Thyroid gland (tissue), 4 donors: ENCODE measurements at regions not wholly inside any gene's neighbourhood (a gene's known extent, or its start where the extent isn't known, plus 50 kb on each side); places are given as distances from the start of the nearest gene placed in this dataset.
"Not testable (repeated sequence)": the region's sequence is repeated elsewhere in the genome, so short reads cannot be mapped to it uniquely, and the experiment has no call there.

Experiments
- DNase-seq, 2 donors: peaks; one replicate each; pipeline ENCODE4 v3.0.0-alpha.2; 2019
- H3K27ac ChIP-seq, 3 donors: fragments of 200-600 bp; sonication (generic); 1 replicate in 2 of 3; 2 replicates in 1 of 3; pipeline ENCODE4 v1.5.1; 2016 to 2019; ENCODE audit warnings: mild to moderate bottlenecking in 1 of 3, moderate library complexity in 1 of 3
- H3K27me3 ChIP-seq: fragments of 200-600 bp; sonication (generic); one replicate; pipeline ENCODE4 v1.5.1; 2019
- H3K36me3 ChIP-seq, 2 donors: fragments of 200-600 bp; sonication (generic); one replicate each; pipeline ENCODE4 v1.5.1; 2016 to 2019
- H3K4me1 ChIP-seq, 2 donors: fragments of 200-600 bp; sonication (generic); one replicate each; pipeline ENCODE4 v1.5.1; 2017 to 2019
- H3K4me3 ChIP-seq, 3 donors: fragments of 200-600 bp; sonication (generic); replicated peaks in 1 of 3; 1 replicate in 2 of 3; 2 replicates in 1 of 3; pipeline ENCODE4 v1.5.1; 2016; ENCODE audit warnings: mild to moderate bottlenecking in 1 of 3
- H3K9me3 ChIP-seq: fragments of 200-600 bp; sonication (generic); one replicate; pipeline ENCODE4 v1.5.1; 2017
- CTCF ChIP-seq, 6 experiments: fragments of 200-600 bp in 3 of 6; fragments of 450-650 bp in 3 of 6; sonication (generic) in 3 of 6; IDR thresholded peaks; one replicate each; pipeline ENCODE4 v1.5.1; 2016 to 2019; ENCODE audit warnings: antibody characterized with exemption in 6 of 6, mild to moderate bottlenecking in 2 of 6, inconsistent platforms in 1 of 6, moderate library complexity in 1 of 6
- POLR2A ChIP-seq, 2 donors: fragments of 450-650 bp; IDR thresholded peaks; one replicate each; pipeline ENCODE4 v1.6.1; 2017; ENCODE audit warnings: antibody characterized with exemption in 2 of 2, mild to moderate bottlenecking in 2 of 2, moderate library complexity in 1 of 2
- WGBS, 2 donors: methylation state at CpG; one replicate each; pipeline ENCODE4 v1.1.5; 2017; 5-methylcytosine and 5-hydroxymethylcytosine counted together
- intact Hi-C: fragments of 100-400 bp; cut with DNase I; formaldehyde crosslinking; loops from one replicate; pipeline ENCODE4 v1.15.1; 2023

- Histone ChIP-seq H3K9me3 (no peaks in the 10 kb centered on the region), H3K36me3 (no peaks in the 10 kb centered on the region), H3K27me3 (no peaks in the 10 kb centered on the region), H3K27ac (no peak overlapping the region), H3K4me3 (no peak overlapping the region), H3K4me1 (no peaks in the 10 kb centered on the region)
- intact Hi-C loops = no loop called here
- WGBS, 2 donors = 70 to 71% methylated on average over 4 of the region's 4 CpGs
- no peak for TF ChIP-seq CTCF (IDR thresholded peaks at IDR 0.05)
- TF ChIP-seq POLR2A (IDR thresholded peaks at IDR 0.05) = no peak
- no peak for DNase-seq
Measured at GRCh38 chr1:73026114-73026513, 743.8 kb upstream of the NEGR1 start.

- DNase-seq = no peak
- TF ChIP-seq POLR2A (IDR thresholded peaks at IDR 0.05) = no peak
- TF ChIP-seq CTCF (IDR thresholded peaks at IDR 0.05) = no peak
- Histone ChIP-seq H3K27me3 (no peaks in the 10 kb centered on the region), H3K4me3 (no peak overlapping the region), H3K27ac (no peak overlapping the region), H3K36me3 (no peaks in the 10 kb centered on the region), H3K4me1 (no peaks in the 10 kb centered on the region), H3K9me3 (no peaks in the 10 kb centered on the region)
- intact Hi-C loops = no loop called here
- WGBS, 2 donors = 68% methylated on average over 1 of the region's 1 CpG
Measured at GRCh38 chr1:73009938-73010337, 727.6 kb upstream of the NEGR1 start.

GRCh38 chr1:73009311-73009710 is 727.0 kb upstream of the NEGR1 start:
- Histone ChIP-seq H3K4me3 (no peak overlapping the region), H3K9me3 (no peaks in the 10 kb centered on the region), H3K27ac (no peak overlapping the region), H3K36me3 (no peaks in the 10 kb centered on the region), H3K27me3 (no peaks in the 10 kb centered on the region), H3K4me1 (no peaks in the 10 kb centered on the region)
- intact Hi-C loops = no loop called here
- DNase-seq = no peak
- no peak for TF ChIP-seq CTCF (IDR thresholded peaks at IDR 0.05)
- no peak for TF ChIP-seq POLR2A (IDR thresholded peaks at IDR 0.05)
- 92% methylated on average over 1 of the region's 1 CpG for WGBS, 2 donors

GRCh38 chr1:72997624-72998023 is 715.3 kb upstream of the NEGR1 start:
- intact Hi-C loops = no loop called here
- 86 to 88% methylated on average over 4 of the region's 4 CpGs for WGBS, 2 donors
- Histone ChIP-seq H3K36me3 (no peaks in the 10 kb centered on the region), H3K4me3 (no peak overlapping the region), H3K27me3 (no peaks in the 10 kb centered on the region), H3K9me3 (no peaks in the 10 kb centered on the region), H3K4me1 (no peaks in the 10 kb centered on the region), H3K27ac (no peak overlapping the region)
- TF ChIP-seq POLR2A (IDR thresholded peaks at IDR 0.05) (no peak), CTCF (IDR thresholded peaks at IDR 0.05) (no peak)
- DNase-seq = no peak

- Histone ChIP-seq H3K27ac (no peak overlapping the region), H3K4me3 (no peak overlapping the region), H3K27me3 (no peaks in the 10 kb centered on the region), H3K9me3 (no peaks in the 10 kb centered on the region), H3K4me1 (no peaks in the 10 kb centered on the region), H3K36me3 (no peaks in the 10 kb centered on the region)
- 69 to 75% methylated on average over 3 of the region's 3 CpGs for WGBS, 2 donors
- intact Hi-C loops = no loop called here
- TF ChIP-seq CTCF (IDR thresholded peaks at IDR 0.05) = no peak
- no peak for TF ChIP-seq POLR2A (IDR thresholded peaks at IDR 0.05)
- no peak for DNase-seq
Measured at GRCh38 chr1:72997041-72997440, 714.7 kb upstream of the NEGR1 start.

GRCh38 chr1:72987871-72988270 is 705.5 kb upstream of the NEGR1 start:
- intact Hi-C loops, H3K27me3 ChIP-seq, H3K9me3 ChIP-seq, DNase-seq, H3K27ac ChIP-seq, H3K36me3 ChIP-seq, H3K4me1 ChIP-seq, H3K4me3 ChIP-seq: not testable (repeated sequence)
- 83 to 88% methylated on average over 4 of the region's 4 CpGs for WGBS, 2 donors
